Stimulated activated CD8-positive, alpha-beta memory T cell treated with anti-CD3 and anti-CD28 coated beads, Interleukin-4, amount 100 ng/mL, for 4 hours (primary cell): ENCODE measurements at regions not wholly inside any gene's neighbourhood (a gene's known extent, or its start where the extent isn't known, plus 50 kb on each side); places are given as distances from the start of the nearest gene placed in this dataset.
"Not testable (repeated sequence)": the region's sequence is repeated elsewhere in the genome, so short reads cannot be mapped to it uniquely, and the experiment has no call there.

Experiments
- DNase-seq, 2 donors: peaks; one replicate each; pipeline ENCODE4 v3.0.0-alpha.2; 2020; ENCODE audit warnings: low read depth in 2 of 2, low spot score in 1 of 2

DNA sequence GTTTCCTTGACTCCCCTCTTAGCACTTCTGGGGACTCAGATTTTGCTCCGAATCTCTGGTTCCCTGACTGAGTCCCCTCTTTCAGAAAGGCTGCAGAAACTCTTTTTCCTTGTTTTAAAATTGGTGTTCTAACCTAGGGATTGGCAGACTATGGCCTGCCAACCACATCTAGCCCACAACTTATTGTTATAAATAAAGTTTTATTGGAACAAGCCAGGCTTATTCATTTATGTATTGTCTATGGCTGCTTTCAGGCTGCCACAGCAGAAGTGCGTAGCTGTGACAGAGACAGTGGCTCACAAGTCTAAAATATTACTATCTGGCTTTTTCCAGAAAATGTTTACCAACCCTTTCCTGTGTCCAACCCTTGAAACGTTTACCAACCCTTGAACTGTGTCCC is 81.7 kb downstream of the IER5 start:
- no peak for DNase-seq

- DNase-seq: no peak
These were observed 83.6 kb downstream of the IER5 start for GRCh38 chr1:181172082-181172481.

GRCh38 chr1:181173761-181174447 is 85.4 kb downstream of the IER5 start:
- DNase-seq: no peak

DNA sequence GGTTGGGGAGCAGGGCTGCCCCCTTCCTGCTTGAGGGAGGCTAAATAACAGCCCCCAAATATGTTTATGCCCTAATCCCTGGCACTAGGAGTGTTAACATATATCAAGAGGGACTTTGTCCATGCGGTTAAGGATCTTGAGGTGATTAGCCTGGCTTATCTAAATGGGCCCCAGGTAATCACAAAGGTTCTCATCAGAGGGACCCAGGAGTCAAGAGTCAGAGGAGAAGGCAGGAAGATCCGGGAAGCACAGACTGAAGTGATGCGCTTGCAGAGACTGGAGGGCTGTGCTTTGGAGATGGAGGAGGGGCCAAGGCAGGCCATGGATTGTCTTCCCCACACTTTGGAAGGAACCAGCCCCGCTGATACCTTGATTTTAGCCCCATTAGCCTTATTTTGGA is 86.4 kb downstream of the IER5 start:
- DNase-seq: no peak

GRCh38 chr1:181175356-181175910 is 86.9 kb downstream of the IER5 start:
- DNase-seq: no peak

- DNase-seq: no peak
These were observed 87.5 kb downstream of the IER5 start for GRCh38 chr1:181175955-181176354.

- no peak for DNase-seq
These were observed 89.9 kb downstream of the IER5 start for GRCh38 chr1:181178241-181178879.

DNA sequence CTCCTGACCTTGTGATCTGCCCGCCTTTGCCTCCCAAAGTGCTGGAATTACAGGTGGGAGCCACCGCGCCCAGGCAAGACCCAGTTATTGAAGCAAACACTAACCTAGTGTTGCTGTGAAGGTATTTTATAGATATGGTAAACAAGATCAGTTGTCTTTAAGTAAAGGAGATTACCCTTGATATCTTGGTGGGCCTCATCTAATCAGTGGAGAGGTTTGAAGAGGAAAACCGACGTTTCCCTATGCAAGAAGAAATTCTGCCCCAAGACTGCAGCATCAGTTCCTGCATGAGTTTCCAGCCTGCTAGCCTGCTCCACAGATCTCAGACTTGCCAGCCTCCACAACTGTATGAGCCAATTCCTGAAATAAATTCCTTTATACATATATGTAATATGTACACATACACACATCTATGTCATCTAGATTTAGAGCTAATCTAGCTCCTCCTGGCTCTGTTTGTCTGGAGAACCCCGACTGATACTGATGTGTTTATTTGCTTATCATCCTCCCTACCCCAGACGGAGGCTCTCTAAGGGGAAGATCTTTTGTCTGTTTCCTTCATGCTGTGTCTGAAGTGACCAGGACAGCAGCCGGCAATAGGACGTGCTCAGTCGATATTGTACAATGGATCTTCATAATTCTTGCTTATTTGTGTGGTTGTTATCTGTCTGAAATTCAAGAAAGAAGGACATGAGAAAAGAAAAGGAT is 90.9 kb downstream of the IER5 start:
- DNase-seq: no peak

GRCh38 chr1:181179987-181180365 is 91.5 kb downstream of the IER5 start:
- DNase-seq: no peak

- DNase-seq: no peak
These were observed 92.0 kb downstream of the IER5 start for GRCh38 chr1:181180407-181181031.

GRCh38 chr1:181181792-181182585 is 93.5 kb downstream of the IER5 start:
- DNase-seq: no peak

GRCh38 chr1:181184621-181185020 is 96.1 kb downstream of the IER5 start:
- no peak for DNase-seq

DNA sequence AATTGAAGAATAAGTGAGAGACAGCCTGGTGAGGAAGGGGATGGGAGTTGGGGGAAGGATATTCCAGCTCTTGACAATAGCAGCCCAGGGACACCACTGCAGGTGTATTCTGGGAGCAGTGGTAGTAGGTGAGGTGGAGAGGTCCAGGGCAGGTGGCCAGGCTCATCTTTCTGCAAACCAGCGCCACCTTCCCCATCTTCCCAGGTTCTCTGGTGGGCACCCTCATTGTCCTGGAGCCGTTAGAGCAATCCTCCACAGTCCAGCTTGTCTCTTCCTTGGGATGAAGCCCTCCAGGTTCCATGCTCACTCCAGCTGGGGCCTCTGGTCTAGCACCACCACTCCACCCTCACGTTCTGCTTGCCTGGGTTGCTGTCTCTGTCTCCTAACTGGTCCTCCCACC is 97.0 kb downstream of the IER5 start:
- no peak for DNase-seq

DNA sequence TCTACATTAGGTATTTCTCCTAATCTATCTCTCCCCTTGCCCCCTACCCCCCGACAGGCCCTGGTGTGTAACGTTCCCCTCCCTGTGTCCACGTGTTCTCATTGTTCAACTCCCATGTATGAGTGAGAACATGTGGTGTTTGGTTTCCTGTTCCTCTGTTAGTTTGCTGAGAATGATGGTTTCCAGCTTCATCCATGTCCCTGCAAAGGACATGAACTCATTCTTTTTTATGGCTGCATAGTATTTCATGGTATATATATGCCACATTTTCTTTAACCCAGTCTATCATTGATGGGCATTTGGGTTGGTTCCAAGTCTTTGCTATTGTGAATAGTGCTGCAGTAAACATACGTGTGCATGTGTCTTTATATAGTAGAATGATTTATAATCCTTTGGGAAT is 97.6 kb downstream of the IER5 start:
- DNase-seq: not testable (repeated sequence)

DNA sequence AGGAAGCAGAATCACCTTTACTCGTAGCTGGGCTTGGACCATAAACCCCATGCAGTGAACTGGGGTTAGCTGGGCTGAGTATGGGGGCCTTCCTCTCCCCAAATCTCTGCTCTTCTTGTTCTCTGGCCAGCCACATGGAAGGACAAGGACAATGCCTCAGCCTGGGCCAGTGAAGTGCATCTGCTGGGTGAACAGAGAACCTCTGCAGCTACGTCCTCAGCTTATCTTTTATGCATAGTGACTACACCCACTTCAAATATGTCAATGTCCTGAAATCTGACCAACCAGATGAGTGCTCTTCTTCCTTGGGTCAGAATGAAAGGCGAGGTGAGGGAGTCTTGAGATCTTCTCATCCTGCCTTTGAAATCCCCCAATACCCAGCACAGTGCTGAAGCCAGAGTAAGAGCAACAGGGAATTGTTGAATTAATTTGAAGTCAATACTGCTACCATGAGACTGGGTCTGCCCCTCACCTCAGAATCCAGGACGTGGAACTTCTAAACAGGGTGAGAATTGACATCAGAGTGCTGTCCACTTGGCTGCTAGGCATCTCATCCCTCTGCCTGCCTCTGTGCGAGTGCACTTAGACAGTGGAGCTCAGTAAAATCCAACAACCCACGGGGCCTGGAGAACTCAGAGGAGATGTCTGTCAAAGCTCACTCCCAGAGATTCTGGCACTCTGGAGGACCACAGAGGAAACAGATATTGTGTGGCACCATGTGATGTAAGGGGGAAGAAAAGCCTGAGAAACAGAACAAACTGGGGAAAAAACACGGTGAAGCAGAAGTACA is 99.0 kb downstream of the IER5 start:
- DNase-seq: no peak

DNA sequence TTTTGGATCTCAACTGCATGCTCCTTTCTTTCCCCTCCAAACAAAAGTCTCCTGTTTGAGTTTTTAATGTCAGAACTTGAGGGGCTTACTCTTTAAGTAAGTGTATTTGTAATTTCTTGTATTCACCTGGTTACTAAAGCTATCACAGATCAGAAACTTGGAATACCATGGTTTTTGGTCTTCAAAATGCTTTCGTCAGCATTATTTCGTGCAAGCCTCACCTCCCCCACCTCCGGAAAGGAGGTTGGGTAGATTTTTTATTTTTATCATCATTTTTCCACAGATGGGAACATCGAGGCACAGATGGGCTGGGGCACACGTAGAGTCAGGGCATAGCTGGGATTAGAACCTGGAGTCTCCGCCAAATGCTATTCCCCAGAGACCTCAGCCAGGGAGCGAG is 100.7 kb downstream of the IER5 start:
- DNase-seq: no peak

DNA sequence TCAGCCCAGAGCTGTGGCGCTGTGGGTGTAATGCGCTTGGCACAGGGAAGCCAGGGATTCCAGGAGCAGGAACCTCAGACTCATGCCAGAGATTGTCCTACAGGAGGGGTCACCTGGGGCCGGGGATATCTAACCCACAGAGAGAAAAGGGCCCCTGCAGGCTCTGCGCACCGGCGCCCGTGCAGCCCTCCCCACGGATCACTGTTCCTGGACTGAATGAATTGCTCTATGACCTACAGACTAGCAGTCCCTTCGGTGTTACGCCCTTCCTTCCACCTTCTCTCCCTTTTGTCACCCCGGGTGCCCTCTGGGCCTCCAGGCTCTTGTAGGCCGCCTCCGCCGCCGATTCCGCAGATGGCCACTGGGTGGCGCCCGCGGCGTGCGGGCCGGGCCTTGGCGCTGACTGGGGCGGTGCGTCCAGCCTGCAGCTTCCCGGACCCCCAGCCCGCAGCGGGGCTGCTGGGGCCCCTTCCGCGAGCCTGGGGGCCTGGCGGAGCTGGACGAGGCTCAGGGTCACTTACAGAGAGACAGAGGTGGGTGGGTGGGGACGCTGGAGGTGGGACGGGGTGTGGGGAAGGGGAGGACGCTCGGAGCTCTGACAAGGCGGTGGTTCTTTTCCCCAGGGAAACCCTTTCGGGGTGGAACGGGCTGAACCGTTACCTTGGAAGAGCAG is 101.3 kb downstream of the IER5 start:
- DNase-seq: peak; percentile 37 to 62

DNA sequence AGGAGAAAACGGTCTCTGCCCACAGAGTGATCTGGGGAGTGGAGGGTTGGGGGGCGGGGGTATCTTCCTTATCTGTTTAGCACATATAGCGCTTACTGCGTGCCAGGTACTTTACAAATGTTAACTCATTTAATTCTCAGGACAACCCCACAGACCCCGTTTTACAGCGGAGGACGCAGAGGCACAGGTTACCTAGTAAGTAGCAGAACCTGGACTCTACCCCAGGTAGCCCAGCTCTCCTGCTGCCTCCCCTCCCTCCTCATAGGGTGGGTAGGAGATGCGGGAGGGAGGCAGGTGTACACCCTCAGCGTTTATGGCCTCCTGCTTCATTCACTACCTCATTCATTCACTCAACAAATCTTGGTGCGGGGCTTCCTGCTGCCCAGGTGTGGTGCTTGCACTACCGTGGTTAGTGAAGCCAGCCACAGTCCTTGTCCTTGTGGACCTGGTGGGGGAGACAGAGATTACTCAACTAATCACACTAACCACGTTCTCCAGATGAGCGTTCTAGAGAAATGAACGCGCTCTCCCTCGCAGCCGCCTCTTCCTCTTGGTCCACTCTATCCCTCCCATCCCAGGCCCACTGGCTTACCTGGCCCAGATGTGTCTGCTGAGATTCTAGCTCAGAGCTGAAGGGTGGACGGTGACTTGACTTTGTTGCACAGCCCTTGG is 102.0 kb downstream of the IER5 start:
- DNase-seq: no peak

DNA sequence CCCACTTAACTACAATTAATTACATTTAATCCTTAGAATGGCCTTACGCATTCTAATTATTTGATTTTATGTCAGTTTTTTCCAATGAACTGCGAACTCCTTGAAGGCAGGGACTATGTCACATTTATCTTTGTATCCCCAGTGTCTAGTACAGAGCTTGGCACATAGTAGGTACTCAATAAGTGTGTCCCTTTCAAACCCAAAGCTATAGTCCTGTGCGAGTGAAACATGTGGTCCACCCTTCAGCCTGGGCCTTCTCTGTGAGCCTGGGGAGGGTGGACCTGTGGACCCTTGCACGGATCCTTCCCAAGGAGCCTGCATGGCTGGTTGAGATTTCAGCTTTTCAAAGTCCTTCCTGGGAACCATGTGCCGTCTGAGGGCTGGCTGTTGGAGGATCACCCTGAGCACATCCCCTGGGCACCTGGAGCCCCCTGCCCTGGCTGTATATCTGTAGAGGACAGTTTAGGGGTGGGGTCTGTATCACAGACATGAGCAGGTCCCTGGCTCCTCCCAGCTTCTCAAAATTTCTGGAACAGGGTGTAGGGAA is 103.1 kb downstream of the IER5 start:
- DNase-seq: no peak
